ENCODE measurements at regions not wholly inside any gene's neighbourhood (a gene's known extent, or its start where the extent isn't known, plus 50 kb on each side); places are given as distances from the start of the nearest gene placed in this dataset.

DNA sequence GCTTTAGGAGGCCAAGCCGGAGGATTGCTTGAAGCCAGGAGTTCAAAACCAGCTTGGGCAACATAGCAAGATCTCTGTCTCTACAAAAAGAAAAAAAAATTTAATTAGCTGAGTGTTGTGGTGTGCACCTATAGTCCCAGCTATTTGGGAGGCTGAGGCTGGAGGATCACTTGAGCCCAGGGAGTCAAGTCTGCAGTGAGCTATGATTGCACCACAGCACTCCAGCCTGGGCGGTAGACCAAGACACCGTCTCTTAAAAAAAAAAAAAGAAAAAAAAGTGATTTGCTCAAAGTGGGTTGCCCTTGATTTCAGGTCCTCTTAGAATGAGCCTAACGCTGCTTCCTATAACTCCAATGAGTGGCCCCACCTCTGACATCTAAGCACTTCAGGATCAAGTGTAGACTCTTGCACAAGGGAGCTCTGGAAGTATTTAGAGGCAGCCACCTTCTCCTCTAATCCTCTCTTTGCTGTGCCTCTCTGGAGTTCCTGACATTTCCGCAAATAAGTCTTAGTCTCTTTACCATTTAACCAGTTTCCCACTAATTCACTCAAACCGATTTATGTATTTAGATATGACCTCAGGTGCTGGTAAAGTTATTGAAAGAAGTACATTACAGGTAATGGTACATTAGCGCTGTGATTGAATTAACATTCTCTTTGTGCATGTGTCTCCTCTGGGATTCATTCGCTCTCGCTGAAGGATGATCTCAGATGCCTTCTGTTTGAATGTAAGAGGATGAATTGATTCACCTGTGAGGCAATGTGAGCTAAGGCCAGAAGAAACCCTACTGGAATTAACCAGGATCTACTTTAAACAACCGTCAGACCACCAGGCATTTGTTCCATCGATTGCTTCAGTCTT lies 60.8 kb upstream of the CELF2 start:
- no peak for DNase-seq

- DNase-seq, result peak; percentile 29
Measured at GRCh38 chr10:10958041-10958440, 59.6 kb upstream of the CELF2 start.

DNA sequence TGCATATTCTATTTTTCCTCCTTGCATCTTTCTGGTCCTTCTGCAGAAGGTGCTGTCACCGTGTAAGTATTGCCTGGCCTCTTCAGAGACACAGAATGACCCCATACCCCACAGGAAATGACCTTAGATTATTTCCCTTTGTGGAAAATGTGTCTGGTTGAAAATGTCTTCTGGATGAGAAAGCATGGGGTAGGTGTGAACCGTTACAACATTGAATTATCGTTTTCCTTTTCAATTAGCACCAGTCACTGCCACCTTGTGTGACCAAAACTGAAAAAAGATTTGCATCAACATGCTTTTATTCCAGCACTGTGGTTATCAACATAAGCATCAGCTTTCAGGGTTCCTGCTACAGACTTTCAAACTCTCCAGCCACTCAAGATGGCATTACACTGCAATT lies 58.0 kb upstream of the CELF2 start:
- no peak for DNase-seq

DNA sequence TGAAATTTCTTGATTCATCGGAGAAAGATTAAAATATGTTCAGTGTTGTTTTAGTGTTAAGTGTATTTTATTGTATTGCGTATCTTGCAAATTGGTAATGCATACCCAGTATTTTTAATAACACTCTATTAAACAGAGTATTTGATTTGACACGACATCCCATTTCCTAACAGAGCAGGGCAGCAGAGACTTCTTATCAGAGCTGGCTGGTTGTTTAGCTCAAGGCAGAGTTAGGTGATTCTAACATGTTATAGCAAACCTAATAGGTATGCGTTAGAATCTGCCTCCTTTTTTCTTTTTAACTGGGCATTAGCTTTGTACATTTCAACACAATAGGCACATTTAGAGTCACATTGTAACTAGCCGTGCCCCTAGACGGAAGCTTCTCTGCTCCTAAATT lies 57.1 kb upstream of the CELF2 start:
- DNase-seq, result no peak

DNA sequence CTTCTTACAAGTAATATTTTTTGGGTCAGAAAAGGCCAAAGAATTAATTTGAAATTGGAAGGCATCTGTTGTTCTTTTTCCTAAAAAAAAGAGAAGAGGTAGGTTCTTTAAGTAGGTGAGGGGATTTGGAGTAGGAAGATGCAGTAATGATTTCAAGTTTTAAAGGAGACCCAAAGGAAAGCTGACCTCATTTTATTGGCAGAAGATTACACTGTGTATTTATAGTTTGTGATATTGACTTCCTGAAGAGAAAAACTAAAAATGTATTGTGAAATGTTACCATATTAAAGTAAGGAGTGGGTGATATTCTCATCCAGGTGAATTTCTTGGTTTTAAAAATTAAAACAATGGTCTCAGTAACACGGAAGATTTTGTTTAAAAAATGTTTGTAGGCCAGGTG lies 56.6 kb upstream of the CELF2 start:
- DNase-seq, result peak; percentile 52

GRCh38 chr10:10967029-10967428 lies 50.6 kb upstream of the CELF2 start:
- no peak for DNase-seq

DNA sequence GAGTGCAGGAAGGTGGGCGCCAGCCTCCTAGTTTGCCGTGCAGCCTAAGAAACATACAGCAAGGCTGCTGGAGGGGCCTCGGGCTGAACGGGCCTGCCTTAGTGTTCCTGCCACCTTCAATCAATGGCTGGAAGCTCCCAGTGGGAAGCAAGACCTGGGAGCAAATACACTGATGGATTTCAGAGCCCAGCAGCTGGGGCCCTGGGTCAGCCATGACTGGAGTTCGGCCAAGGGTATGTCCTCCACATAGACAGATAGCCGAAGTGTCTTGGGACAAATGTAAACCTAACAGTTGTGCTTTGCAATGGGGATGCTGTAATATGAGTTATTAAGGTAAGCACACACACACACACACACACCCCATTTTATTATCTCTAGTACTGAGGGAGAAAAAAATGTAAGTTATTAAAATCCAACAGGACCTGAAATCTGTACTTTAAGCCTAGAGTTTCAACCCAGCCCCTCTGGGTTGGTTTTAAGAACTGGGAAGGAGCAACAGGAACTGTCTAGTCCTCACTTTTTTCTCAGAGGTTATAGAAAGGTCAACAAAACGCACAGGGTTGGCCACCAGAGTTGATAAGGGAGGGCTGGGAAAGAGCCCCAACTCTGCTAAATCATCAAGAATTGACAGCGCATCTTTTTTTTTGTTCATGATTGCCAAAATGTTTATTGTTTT lies 50.0 kb upstream of the CELF2 start:
- DNase-seq, result peak; percentile 36

Measured in muscle of arm (tissue), 1 donor.